Kidney tubule cell (primary cell): ENCODE measurements at regions not wholly inside any gene's neighbourhood (a gene's known extent, or its start where the extent isn't known, plus 50 kb on each side); places are given as distances from the start of the nearest gene placed in this dataset.

Experiments used
- DNase-seq: peaks from one replicate; pipeline ENCODE4 v3.0.0-alpha.2; 2018; ENCODE audit warnings: low spot score

- no peak for DNase-seq
Observed at GRCh38 chr7:37504801-37505200, 56.1 kb upstream of the ELMO1 start.

DNA sequence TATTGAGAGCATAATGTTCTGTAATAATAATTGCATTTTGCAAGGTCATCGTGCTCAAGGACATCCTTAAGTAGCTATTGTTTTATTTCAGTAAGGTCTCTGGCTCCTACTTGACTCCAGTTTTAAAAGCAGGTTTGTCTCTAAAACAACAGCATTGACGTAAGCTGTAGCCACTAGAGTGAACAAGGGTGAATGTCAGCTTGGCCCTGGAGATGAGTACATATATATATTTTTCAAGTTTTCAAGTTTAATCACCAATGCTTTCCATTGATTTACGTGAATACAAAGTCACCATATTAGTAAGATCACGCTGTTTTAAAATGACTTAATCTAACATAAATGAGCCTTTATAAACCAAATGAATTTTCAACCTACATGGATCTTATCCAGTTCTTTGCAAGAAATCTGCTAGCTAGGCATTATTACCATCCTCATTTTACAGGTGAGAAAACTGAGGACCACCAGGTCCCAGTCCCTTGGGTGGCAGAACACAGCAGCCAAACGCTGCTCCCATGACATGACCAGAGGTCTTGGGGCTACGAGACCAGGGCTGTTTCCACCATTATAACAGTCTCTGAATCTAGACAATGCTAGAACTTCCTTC is 57.2 kb upstream of the ELMO1 start:
- no peak for DNase-seq

DNA sequence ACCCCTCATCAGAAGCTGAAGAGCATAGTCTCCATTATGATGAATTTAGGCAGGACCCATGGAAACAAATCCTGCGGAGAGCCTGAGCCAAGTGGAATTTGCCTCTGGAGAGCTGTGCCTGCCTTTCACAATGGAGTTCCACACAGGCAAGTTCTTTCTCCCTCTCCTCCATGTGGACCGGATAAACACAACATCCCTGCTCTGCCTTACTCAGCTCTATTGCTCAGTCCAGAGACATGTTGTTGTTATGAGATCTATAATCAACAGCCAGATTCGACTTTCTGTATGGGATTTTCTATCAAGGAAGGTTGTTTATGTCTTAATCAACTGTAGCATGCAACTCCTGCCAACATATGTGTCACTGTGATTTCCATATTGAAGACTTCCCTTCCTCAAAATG is 59.5 kb upstream of the ELMO1 start:
- no peak for DNase-seq

GRCh38 chr7:37510043-37510634 is 61.5 kb upstream of the ELMO1 start:
- DNase-seq = peak; percentile 6

GRCh38 chr7:37511915-37512314 is 63.3 kb upstream of the ELMO1 start:
- no peak for DNase-seq

DNA sequence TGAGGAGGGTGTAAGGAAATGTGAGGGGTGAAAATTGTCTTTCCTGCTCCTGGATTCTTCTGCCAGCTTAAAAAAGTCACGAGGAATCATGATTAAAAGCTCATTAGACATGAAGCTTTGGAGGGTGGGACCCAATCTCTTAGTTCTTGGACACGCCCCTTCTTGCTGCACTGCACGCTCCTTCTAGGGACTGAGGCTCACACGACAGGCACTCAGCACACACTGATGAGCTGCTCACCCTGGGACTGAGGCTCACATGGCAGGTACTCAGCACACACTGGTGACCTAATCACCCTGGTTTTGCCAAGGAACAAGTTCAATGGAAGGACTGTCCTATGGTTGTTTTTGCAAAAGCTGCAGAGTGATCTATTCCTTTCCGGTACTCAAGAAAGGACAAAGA is 65.8 kb upstream of the ELMO1 start:
- DNase-seq = no peak

GRCh38 chr7:37516664-37517063 is 68.0 kb upstream of the ELMO1 start:
- no peak for DNase-seq

GRCh38 chr7:37518266-37518665 is 69.6 kb upstream of the ELMO1 start:
- no peak for DNase-seq

DNA sequence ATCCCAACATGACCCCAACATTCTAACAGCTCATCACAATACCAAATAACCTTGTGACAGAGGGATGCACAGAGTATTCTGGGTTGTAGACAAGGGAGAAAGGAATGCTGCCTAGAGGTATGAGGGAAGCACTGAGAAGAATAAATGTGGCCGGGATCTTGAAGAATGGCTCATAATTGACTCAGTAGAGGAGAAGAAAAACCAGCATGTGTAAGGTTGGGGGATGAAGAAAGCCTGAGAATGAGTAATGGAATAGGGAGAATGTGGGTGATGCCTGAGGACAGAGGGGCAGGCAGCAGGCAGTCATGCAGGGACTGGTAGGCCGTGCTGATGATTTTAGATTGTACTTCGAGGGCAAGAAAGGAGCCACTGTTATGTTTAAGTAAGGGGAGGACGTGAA is 75.4 kb upstream of the ELMO1 start:
- no peak for DNase-seq

DNA sequence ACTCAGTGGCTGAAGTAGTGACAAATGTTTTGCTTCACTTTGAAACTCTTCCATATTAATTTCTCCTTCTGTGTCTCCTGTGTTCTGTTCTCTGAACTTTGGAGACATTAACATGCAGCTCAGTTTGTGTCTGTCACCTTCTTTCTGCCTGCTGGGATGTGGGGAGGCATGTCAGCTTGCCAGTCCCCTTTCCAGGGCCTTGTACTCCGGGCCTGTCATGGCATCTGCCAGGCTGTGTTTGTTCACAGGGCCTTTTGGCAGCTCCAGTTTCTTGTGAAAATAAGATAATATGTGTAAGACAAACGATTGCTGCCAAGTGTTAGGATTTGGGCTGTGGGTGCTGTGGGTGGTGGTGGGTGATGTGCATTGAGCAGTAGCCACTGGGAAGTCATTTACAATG is 76.1 kb upstream of the ELMO1 start:
- no peak for DNase-seq

- no peak for DNase-seq
Observed at GRCh38 chr7:37526623-37527022, 78.0 kb upstream of the ELMO1 start.

GRCh38 chr7:37527109-37527508 is 78.4 kb upstream of the ELMO1 start:
- DNase-seq = no peak

GRCh38 chr7:37531225-37531624 is 82.6 kb upstream of the ELMO1 start:
- DNase-seq = no peak

GRCh38 chr7:37532636-37533035 is 84.0 kb upstream of the ELMO1 start:
- no peak for DNase-seq

DNA sequence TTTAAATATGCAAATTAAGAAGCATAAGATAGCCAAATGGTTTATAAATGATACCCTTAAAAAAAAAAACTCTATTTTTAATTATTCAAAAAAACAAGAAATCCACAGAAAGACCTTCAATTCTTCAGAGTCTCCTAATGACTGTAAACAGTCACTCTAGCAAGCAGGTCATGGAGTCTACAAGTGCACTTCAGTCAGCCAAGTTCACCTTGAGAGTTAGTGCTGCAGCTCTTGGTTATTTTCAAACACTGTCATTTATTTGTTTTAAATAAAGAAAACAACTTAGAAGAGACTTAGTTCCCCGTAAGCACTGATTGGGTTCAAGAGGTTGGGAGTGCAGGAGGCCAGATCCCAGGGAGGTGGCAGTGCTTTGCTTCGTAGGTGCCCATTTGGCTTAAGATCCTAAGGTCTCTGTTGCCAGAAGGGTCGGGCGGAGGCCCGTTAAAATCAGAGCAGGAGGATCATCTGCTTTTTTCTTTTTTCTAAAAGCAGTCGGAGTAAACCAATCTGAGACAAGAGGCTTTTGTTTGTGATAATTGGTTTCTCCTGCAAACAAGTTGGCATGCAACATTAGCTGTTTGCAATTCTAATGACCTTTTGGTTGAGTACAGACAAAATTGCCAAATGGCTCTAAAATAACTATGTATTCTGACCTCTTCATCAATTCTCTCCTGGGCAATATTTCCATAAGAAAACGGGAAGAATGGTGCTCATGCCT is 86.4 kb upstream of the ELMO1 start:
- no peak for DNase-seq

DNA sequence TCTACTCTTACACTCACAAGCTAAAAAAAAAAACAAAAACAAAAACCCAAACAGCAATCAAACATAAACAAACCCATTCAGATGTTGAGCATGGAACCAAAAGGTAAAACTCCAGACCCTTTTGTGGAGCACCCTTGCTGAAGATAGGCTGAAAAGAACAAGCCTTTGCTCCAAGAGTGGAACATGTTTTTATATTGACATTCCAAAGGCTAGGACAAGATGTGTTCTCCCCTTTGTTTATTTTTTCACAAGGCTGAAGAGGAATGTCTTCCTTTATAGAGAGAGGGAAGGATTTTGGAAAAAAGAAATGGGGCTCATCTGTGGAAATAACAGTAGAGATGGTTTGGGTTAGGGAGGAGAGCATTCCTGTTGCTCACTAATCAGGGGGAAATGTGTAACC is 87.2 kb upstream of the ELMO1 start:
- no peak for DNase-seq

- no peak for DNase-seq
Observed at GRCh38 chr7:37536706-37537105, 88.0 kb upstream of the ELMO1 start.

DNA sequence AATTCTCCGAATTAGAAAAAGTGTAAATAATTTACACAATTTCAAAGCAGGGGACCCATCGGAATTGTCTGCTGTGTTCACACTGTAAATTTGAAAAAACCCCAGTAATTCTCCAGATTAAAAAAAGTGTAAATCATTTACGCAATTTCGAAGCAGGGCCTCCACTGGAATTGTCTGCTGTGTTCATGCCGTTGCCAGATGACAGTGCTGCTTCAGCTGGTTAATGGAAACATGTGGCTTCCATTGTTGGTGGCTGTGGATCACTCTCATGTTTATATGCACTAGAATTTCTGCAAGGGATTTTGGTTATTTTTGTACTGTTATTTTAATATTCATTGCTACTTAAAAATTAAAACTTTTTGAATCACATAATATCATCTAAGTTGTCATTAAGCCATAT is 88.8 kb upstream of the ELMO1 start:
- no peak for DNase-seq

- DNase-seq = no peak
Observed at GRCh38 chr7:37538945-37539344, 90.3 kb upstream of the ELMO1 start.

GRCh38 chr7:37540917-37541316 is 92.3 kb upstream of the ELMO1 start:
- no peak for DNase-seq

GRCh38 chr7:37541810-37542443 is 93.3 kb upstream of the ELMO1 start:
- DNase-seq = no peak

DNA sequence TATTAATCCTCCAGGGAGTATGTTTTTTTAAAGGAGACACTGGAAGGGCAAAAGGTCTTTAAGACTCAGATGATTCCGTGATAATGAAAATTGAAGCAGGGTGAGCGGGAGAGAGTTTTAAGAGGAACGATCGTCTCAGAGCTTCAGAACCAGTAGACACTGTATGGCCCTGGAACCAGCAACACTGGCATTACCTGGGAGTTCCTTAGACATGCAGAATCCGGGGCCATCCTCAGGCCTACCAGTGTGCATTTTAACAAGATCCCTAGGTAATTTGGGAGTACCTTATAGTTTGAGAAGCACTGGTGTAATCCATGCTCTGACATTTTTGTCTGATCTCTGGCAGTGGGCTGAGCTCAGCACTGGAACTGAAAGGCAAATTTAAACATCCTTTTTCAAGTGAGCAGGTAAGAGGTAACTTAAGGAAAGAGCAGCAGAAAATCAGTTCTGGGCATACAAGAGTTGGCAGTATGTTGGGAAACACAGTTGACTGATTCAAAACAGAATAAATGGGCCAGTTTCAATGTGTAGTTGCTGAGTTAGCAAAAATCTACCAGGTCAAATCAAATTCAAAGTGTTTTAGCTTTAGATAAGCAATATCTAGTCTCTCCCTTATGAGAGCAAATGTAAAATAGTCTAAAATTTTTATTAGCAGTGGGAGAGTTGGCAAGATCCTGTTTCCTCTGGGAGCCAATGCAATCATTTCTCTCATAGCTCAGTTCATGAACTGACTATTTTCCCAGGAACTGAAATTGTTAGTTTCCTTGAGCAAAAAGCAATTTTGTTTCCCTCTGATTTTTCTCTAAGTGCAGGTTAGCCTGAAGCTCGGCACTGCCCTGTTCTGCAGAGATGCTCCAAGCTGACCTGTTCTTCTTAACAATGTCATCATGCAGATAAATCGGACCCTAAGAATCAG is 97.2 kb upstream of the ELMO1 start:
- DNase-seq = no peak
